ENCODE measurements at regions not wholly inside any gene's neighbourhood (a gene's known extent, or its start where the extent isn't known, plus 50 kb on each side); places are given as distances from the start of the nearest gene placed in this dataset.
A peak's percentile ranks its signal among the peaks of the same experiment; 100 is the strongest.

DNA sequence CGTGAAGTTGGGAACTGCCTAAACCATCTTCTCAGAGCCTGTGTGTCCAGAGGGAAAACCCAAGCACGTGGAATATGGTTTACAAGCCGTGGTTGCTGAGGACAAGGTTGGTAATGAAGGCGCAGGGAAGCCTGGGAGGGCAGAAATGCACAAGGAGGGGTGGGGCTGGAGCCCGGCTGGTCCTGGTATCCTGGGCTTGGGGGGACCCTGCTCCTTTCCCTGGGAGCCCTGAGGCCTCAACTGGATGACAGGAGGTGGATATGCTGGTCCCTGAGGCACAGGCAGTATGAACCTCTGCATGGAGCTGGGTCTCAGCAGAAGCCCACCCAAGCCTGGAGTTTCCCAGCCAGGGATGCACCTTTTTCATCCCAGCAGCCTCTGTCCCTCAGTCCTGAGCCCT, 80.3 kb upstream of the RET start:
- POLR2A ChIA-PET = no interaction called here
- ATAC-seq = no peak

GRCh38 chr10:42997151-42997848, 79.6 kb upstream of the RET start:
- Mint-ChIP-seq H3K9me3 (ENCODE audit: insufficient read depth) (no peaks in the 10 kb centered on the region), H3K27ac (no peak overlapping the region), H3K36me3 (ENCODE audit: low read depth) (no peaks in the 10 kb centered on the region), H3K4me1 (ENCODE audit: low read depth) (no peaks in the 10 kb centered on the region), H3K4me3 (no peak overlapping the region), H3K27me3 (ENCODE audit: low read depth) (peaks cover 5% of the 10 kb centered on the region)
- POLR2A ChIA-PET = no interaction called here
- CTCF ChIA-PET = no interaction called here
- DNase-seq = peak; percentile 14
- no peak for ATAC-seq

More for the DNA sequence above, 80.3 kb upstream of the RET start:
- H3K36me3 Mint-ChIP-seq (ENCODE audit: low read depth) = no peaks in the 10 kb centered on the region
- CTCF ChIA-PET = no interaction called here
- DNase-seq = peak; percentile 2
- no peak overlapping the region for H3K27ac Mint-ChIP-seq
- peaks cover 5% of the 10 kb centered on the region for H3K27me3 Mint-ChIP-seq (ENCODE audit: low read depth)
- H3K4me3 Mint-ChIP-seq = no peak overlapping the region
- no peaks in the 10 kb centered on the region for H3K9me3 Mint-ChIP-seq (ENCODE audit: insufficient read depth)
- H3K4me1 Mint-ChIP-seq (ENCODE audit: low read depth) = no peaks in the 10 kb centered on the region

- no peaks in the 10 kb centered on the region for H3K36me3 Mint-ChIP-seq (ENCODE audit: low read depth)
- POLR2A ChIA-PET = no interaction called here
- no peak overlapping the region for H3K4me3 Mint-ChIP-seq
- peaks cover 5% of the 10 kb centered on the region for H3K27me3 Mint-ChIP-seq (ENCODE audit: low read depth)
- CTCF ChIA-PET = no interaction called here
- no peak for ATAC-seq
- DNase-seq = peak; percentile 18
- no peak overlapping the region for H3K27ac Mint-ChIP-seq
- H3K9me3 Mint-ChIP-seq (ENCODE audit: insufficient read depth) = no peaks in the 10 kb centered on the region
- H3K4me1 Mint-ChIP-seq (ENCODE audit: low read depth) = no peaks in the 10 kb centered on the region
Measured at GRCh38 chr10:42997849-42998165, 79.1 kb upstream of the RET start.

- H3K27ac Mint-ChIP-seq = no peak overlapping the region
- no peak overlapping the region for H3K4me3 Mint-ChIP-seq
- POLR2A ChIA-PET = no interaction called here
- no peaks in the 10 kb centered on the region for H3K9me3 Mint-ChIP-seq (ENCODE audit: insufficient read depth)
- H3K27me3 Mint-ChIP-seq (ENCODE audit: low read depth) = peaks cover 5% of the 10 kb centered on the region
- ATAC-seq = no peak
- CTCF ChIA-PET = no interaction called here
- peak; percentile 18 for DNase-seq
- no peaks in the 10 kb centered on the region for H3K4me1 Mint-ChIP-seq (ENCODE audit: low read depth)
- no peaks in the 10 kb centered on the region for H3K36me3 Mint-ChIP-seq (ENCODE audit: low read depth)
Measured at GRCh38 chr10:42998481-42999384, 78.1 kb upstream of the RET start.

GRCh38 chr10:42999385-43000020, 77.4 kb upstream of the RET start:
- ChIA-PET CTCF (no interaction called here), POLR2A (no interaction called here)
- no peaks in the 10 kb centered on the region for H3K9me3 Mint-ChIP-seq (ENCODE audit: insufficient read depth)
- no peak overlapping the region for H3K4me3 Mint-ChIP-seq
- no peak overlapping the region for H3K27ac Mint-ChIP-seq
- H3K4me1 Mint-ChIP-seq (ENCODE audit: low read depth) = no peaks in the 10 kb centered on the region
- ATAC-seq = no peak
- H3K27me3 Mint-ChIP-seq (ENCODE audit: low read depth) = peaks cover 3% of the 10 kb centered on the region
- no peaks in the 10 kb centered on the region for H3K36me3 Mint-ChIP-seq (ENCODE audit: low read depth)
- peak; percentile 14 for DNase-seq

- Mint-ChIP-seq H3K27me3 (ENCODE audit: low read depth) (no peaks in the 10 kb centered on the region), H3K4me3 (no peak overlapping the region), H3K27ac (no peak overlapping the region), H3K4me1 (ENCODE audit: low read depth) (no peaks in the 10 kb centered on the region), H3K9me3 (ENCODE audit: insufficient read depth) (no peaks in the 10 kb centered on the region), H3K36me3 (ENCODE audit: low read depth) (no peaks in the 10 kb centered on the region)
- ChIA-PET CTCF (no interaction called here), POLR2A (no interaction called here)
- DNase-seq (peak; percentile 8), ATAC-seq (no peak)
Measured at GRCh38 chr10:43000021-43000411, 76.9 kb upstream of the RET start.

GRCh38 chr10:43000651-43001426, 76.0 kb upstream of the RET start:
- no peak overlapping the region for H3K4me3 Mint-ChIP-seq
- peak; percentile 12 for DNase-seq
- H3K27me3 Mint-ChIP-seq (ENCODE audit: low read depth) = peaks cover 3% of the 10 kb centered on the region
- no peak overlapping the region for H3K27ac Mint-ChIP-seq
- CTCF ChIA-PET = no interaction called here
- POLR2A ChIA-PET = no interaction called here
- no peaks in the 10 kb centered on the region for H3K36me3 Mint-ChIP-seq (ENCODE audit: low read depth)
- no peaks in the 10 kb centered on the region for H3K4me1 Mint-ChIP-seq (ENCODE audit: low read depth)
- no peak for ATAC-seq
- H3K9me3 Mint-ChIP-seq (ENCODE audit: insufficient read depth) = no peaks in the 10 kb centered on the region

DNA sequence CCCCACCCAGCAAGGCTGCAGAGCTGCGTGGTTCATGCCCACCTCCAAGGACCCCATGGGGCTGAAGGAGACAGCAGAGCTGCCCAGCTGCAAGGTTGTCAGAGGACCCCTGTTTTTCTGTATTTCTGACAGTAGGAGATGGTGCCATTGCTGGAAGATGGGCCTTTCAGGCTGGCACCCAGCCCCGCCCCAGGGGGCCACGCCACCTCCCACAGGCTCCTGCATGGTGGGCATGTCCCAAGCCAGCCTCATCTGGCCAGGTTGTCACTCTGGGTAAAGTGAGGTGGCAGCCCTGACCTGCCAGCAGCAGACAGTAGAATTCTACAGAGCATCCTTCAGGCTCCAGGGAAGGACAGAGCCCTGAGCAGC, 75.5 kb upstream of the RET start:
- CTCF ChIA-PET = no interaction called here
- H3K27ac Mint-ChIP-seq = no peak overlapping the region
- DNase-seq (peak; percentile 11), ATAC-seq (no peak)
- H3K27me3 Mint-ChIP-seq (ENCODE audit: low read depth) = peaks cover 3% of the 10 kb centered on the region
- no peaks in the 10 kb centered on the region for H3K4me1 Mint-ChIP-seq (ENCODE audit: low read depth)
- no peaks in the 10 kb centered on the region for H3K36me3 Mint-ChIP-seq (ENCODE audit: low read depth)
- POLR2A ChIA-PET = no interaction called here
- no peak overlapping the region for H3K4me3 Mint-ChIP-seq
- H3K9me3 Mint-ChIP-seq (ENCODE audit: insufficient read depth) = no peaks in the 10 kb centered on the region

DNA sequence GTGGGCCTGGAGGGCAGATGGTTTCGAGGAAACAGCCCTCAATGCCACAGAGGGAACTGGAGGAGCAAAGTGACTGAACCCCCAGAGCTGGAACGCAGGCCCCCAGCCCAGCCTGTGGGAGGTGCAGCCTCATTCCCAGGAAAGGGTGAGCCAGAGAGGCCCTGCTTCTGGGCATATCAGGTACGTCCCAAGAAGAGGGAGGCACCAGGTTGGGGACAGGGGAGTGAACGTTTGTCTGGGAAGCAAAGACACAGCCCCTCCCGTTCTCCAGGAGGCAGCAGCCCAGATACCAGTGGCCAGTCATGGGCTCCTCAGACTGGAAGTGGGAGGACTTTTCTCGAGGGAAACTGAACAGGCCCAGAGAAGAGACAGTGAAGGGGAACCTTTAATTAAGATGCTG, 74.3 kb upstream of the RET start:
- Mint-ChIP-seq H3K4me1 (ENCODE audit: low read depth) (no peaks in the 10 kb centered on the region), H3K4me3 (no peak overlapping the region), H3K36me3 (ENCODE audit: low read depth) (no peaks in the 10 kb centered on the region), H3K27me3 (ENCODE audit: low read depth) (peaks cover 3% of the 10 kb centered on the region), H3K9me3 (ENCODE audit: insufficient read depth) (no peaks in the 10 kb centered on the region), H3K27ac (no peak overlapping the region)
- ChIA-PET POLR2A (no interaction called here), CTCF (no interaction called here)
- ATAC-seq (no peak), DNase-seq (peak; percentile 16)

DNA sequence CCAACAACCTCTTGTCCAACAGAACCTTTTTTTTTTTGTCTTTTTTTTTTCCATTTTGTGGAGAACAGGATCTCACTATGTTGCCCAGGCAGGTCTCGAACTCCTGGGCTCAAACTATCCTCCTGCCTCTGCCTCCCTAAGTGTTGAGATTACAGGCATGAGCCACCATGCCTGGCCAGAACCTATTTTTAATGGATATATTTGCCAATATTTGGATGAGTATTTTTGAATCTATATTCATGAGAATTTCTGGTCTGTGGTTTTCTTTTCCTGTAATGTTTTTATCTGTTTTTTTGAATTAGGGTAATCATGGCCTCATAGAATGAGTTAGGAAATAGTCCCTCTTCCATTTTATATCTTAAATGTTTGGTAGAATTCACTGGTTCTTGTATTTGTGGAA, 70.4 kb upstream of the RET start:
- Mint-ChIP-seq H3K4me1 (ENCODE audit: low read depth) (no peaks in the 10 kb centered on the region), H3K4me3 (no peak overlapping the region), H3K27me3 (ENCODE audit: low read depth) (peaks cover 3% of the 10 kb centered on the region), H3K27ac (no peak overlapping the region), H3K9me3 (ENCODE audit: insufficient read depth) (no peaks in the 10 kb centered on the region), H3K36me3 (ENCODE audit: low read depth) (no peaks in the 10 kb centered on the region)
- ChIA-PET CTCF (no interaction called here), POLR2A (no interaction called here)
- no peak for DNase-seq
- no peak for ATAC-seq

GRCh38 chr10:43012578-43012977, 64.3 kb upstream of the RET start:
- Mint-ChIP-seq H3K27ac (no peak overlapping the region), H3K4me1 (ENCODE audit: low read depth) (peaks cover 2% of the 10 kb centered on the region), H3K27me3 (ENCODE audit: low read depth) (peaks cover 8% of the 10 kb centered on the region), H3K9me3 (ENCODE audit: insufficient read depth) (no peaks in the 10 kb centered on the region), H3K4me3 (no peak overlapping the region), H3K36me3 (ENCODE audit: low read depth) (no peaks in the 10 kb centered on the region)
- ATAC-seq = no peak
- ChIA-PET POLR2A (no interaction called here), CTCF (no interaction called here)
- no peak for DNase-seq

- H3K36me3 Mint-ChIP-seq (ENCODE audit: low read depth) = no peaks in the 10 kb centered on the region
- H3K4me1 Mint-ChIP-seq (ENCODE audit: low read depth) = peaks cover 2% of the 10 kb centered on the region
- CTCF ChIA-PET = no interaction called here
- DNase-seq (no peak), ATAC-seq (no peak)
- H3K9me3 Mint-ChIP-seq (ENCODE audit: insufficient read depth) = no peaks in the 10 kb centered on the region
- POLR2A ChIA-PET = no interaction called here
- no peak overlapping the region for H3K4me3 Mint-ChIP-seq
- H3K27me3 Mint-ChIP-seq (ENCODE audit: low read depth) = peaks cover 12% of the 10 kb centered on the region
- H3K27ac Mint-ChIP-seq = no peak overlapping the region
Measured at GRCh38 chr10:43013065-43013464, 63.8 kb upstream of the RET start.

Data from activated CD8-positive, alpha-beta T cell treated with anti-CD3 and anti-CD28 coated beads, Interleukin-2, amount 10 ng/mL, durations not matched to agents 7 days and 5 days (primary cell).